DND-41 (cell line): ENCODE measurements at regions not wholly inside any gene's neighbourhood (a gene's known extent, or its start where the extent isn't known, plus 50 kb on each side); places are given as distances from the start of the nearest gene placed in this dataset.

Source experiments
- ATAC-seq: fragments of 200-7000 bp; cut with Tn5 transposase; 3 replicates; pipeline ENCODE4 v1.9.1; 2021; ENCODE audit warnings: low read depth; ENCODE audit not compliant: insufficient read depth
- DNase-seq: peaks from one replicate; pipeline ENCODE4 v3.0.0-alpha.2; 2020
- H2AFZ ChIP-seq: 2 replicates; pipeline ENCODE4 v1.6.0; 2012; ENCODE audit warnings: low read depth, low read length
- H3K27ac ChIP-seq: 2 replicates; pipeline ENCODE4 v1.5.1; 2012; ENCODE audit warnings: low read length, inconsistent platforms
- H3K27me3 ChIP-seq: fragments of 200-600 bp; sonication (generic); 2 replicates; pipeline ENCODE4 v1.6.0; 2012; ENCODE audit warnings: low read length, mild to moderate bottlenecking, inconsistent platforms; ENCODE audit not compliant: insufficient read depth, poor library complexity
- H3K36me3 ChIP-seq: 2 replicates; pipeline ENCODE4 v1.5.1; 2012; ENCODE audit warnings: low read length, inconsistent platforms; ENCODE audit not compliant: insufficient read depth
- H3K4me1 ChIP-seq: 2 replicates; pipeline ENCODE4 v1.5.1; 2012; ENCODE audit warnings: mild to moderate bottlenecking, low read length; ENCODE audit not compliant: insufficient read depth
- H3K4me2 ChIP-seq: 2 replicates; pipeline ENCODE4 v1.6.0; 2012; ENCODE audit warnings: mild to moderate bottlenecking, moderate library complexity, low read length, inconsistent platforms; ENCODE audit not compliant: insufficient read depth
- H3K4me3 ChIP-seq, 2 experiments: fragments of 200-600 bp in 1 of 2; shearing (Covaris generic) in 1 of 2; 2 replicates each; pipeline ENCODE4 v1.5.1; 2012 to 2016; ENCODE audit warnings: inconsistent platforms in 2 of 2, low read length in 2 of 2, mild to moderate bottlenecking in 2 of 2, low read depth in 1 of 2, moderate library complexity in 1 of 2
- H3K79me2 ChIP-seq: 2 replicates; pipeline ENCODE4 v1.6.0; 2012; ENCODE audit warnings: low read length, inconsistent platforms; ENCODE audit not compliant: insufficient read depth
- H3K9ac ChIP-seq: 2 replicates; pipeline ENCODE4 v1.6.0; 2012; ENCODE audit warnings: low read depth, mild to moderate bottlenecking, inconsistent platforms, low read length, moderate library complexity
- H3K9me3 ChIP-seq: 2 replicates; pipeline ENCODE4 v1.5.1; 2012; ENCODE audit warnings: low read length, moderate library complexity, mild to moderate bottlenecking, inconsistent platforms; ENCODE audit not compliant: insufficient read depth, severe bottlenecking
- H4K20me1 ChIP-seq: 2 replicates; pipeline ENCODE4 v1.6.0; 2012; ENCODE audit warnings: low read length; ENCODE audit not compliant: insufficient read depth
- EZH2 ChIP-seq: IDR thresholded peaks from 3 replicates; pipeline ENCODE4 v1.6.1; 2012; ENCODE audit warnings: borderline replicate concordance, low read depth, mild to moderate bottlenecking, moderate library complexity, low read length, inconsistent platforms; ENCODE audit not compliant: severe bottlenecking
- TF ChIP-seq, protein P1 (sequence below): IDR thresholded peaks from 2 replicates; pipeline ENCODE4 v1.5.1; 2012; ENCODE audit warnings: borderline replicate concordance, low read length, moderate library complexity, mild to moderate bottlenecking; ENCODE audit not compliant: poor library complexity, severe bottlenecking; ENCODE audit errors: extremely low read depth

DNA sequence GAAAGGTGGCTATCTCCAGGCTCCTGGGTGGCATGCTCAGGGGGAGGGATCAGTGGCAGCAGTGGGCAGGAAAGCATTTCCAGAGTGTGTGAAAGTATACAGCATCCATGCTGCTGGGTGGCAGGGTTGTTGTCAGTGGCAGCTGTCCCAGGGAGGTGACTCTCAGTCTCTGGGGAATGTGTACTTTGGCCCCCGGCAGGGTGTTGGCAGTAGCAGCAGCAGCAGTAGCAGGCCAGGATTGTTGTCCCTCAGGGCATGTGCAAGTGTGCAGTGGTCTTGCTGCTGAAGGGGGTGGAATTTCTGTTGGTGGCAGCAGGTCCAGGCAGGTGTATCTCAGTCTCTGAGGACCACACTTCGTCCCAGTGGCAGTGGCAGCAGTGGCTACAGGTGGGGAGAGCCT, 71.7 kb upstream of the GUCA2B start:
- H3K4me3 ChIP-seq = no peak overlapping the region
- H3K9me3 ChIP-seq = peaks cover 3% of the 10 kb centered on the region
- H3K27me3 ChIP-seq = no peaks in the 10 kb centered on the region
- no peaks in the 10 kb centered on the region for H3K79me2 ChIP-seq
- H3K4me1 ChIP-seq = no peaks in the 10 kb centered on the region
- no peak overlapping the region for H3K9ac ChIP-seq
- ATAC-seq (no peak), DNase-seq (no peak)
- H3K36me3 ChIP-seq = no peaks in the 10 kb centered on the region
- H4K20me1 ChIP-seq = no peaks in the 10 kb centered on the region
- TF ChIP-seq, protein P1, sequence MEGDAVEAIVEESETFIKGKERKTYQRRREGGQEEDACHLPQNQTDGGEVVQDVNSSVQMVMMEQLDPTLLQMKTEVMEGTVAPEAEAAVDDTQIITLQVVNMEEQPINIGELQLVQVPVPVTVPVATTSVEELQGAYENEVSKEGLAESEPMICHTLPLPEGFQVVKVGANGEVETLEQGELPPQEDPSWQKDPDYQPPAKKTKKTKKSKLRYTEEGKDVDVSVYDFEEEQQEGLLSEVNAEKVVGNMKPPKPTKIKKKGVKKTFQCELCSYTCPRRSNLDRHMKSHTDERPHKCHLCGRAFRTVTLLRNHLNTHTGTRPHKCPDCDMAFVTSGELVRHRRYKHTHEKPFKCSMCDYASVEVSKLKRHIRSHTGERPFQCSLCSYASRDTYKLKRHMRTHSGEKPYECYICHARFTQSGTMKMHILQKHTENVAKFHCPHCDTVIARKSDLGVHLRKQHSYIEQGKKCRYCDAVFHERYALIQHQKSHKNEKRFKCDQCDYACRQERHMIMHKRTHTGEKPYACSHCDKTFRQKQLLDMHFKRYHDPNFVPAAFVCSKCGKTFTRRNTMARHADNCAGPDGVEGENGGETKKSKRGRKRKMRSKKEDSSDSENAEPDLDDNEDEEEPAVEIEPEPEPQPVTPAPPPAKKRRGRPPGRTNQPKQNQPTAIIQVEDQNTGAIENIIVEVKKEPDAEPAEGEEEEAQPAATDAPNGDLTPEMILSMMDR = no peak
- TF ChIP-seq EZH2 = no peak
- H2AFZ ChIP-seq = no peak overlapping the region
- H3K27ac ChIP-seq = no peak overlapping the region
- no peak overlapping the region for H3K4me2 ChIP-seq

DNA sequence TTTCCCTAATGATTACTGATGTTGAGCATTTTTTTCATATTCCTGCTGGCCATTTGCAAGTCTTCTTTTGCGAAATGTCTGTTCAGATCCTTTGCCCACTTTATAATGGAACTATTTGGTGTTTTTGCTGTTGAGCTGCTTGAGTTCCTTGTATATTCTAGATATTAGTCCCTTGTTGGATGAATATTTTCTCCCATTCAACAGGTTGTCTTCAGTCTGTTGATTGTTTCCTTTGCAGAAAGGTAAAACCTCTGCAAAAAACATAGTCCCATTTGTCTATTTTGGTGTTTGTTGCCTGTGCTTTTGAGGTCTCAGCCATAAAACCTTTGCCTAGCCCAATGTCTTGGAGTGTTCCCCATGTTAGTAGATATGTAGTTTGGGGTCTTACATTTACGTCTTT, 78.0 kb upstream of the GUCA2B start:
- ATAC-seq = no peak
- H3K9ac ChIP-seq = no peak overlapping the region
- no peaks in the 10 kb centered on the region for H3K79me2 ChIP-seq
- TF ChIP-seq, protein P1 = no peak
- no peak for TF ChIP-seq EZH2
- H3K4me3 ChIP-seq = no peak overlapping the region
- no peak overlapping the region for H3K4me2 ChIP-seq
- no peak for DNase-seq
- H2AFZ ChIP-seq = no peak overlapping the region
- H3K27ac ChIP-seq = no peak overlapping the region
- H3K27me3 ChIP-seq = no peaks in the 10 kb centered on the region
- H3K36me3 ChIP-seq = no peaks in the 10 kb centered on the region
- peaks cover 3% of the 10 kb centered on the region for H3K9me3 ChIP-seq
- H3K4me1 ChIP-seq = no peaks in the 10 kb centered on the region
- no peaks in the 10 kb centered on the region for H4K20me1 ChIP-seq

DNA sequence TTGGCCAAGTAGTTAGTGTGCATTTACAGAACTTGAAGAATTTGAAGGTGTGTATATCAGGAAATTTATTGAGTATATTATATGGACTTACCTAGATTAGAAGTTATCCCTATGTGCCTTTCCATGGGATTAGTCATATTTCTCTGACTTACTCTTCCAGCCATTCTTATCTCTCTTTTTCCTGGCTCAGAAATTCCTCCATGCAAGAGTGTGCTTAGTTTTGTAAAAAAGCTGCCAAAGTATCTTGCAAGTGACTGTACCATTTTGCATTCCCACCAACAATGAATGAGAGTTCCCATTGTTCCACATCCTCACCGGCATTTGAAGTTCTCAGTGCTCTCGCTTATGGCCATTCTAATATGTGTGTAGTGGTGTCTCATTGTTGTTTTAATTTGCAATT, 82.2 kb upstream of the GUCA2B start:
- no peak overlapping the region for H3K27ac ChIP-seq
- no peak for TF ChIP-seq EZH2
- TF ChIP-seq, protein P1 = no peak
- H3K36me3 ChIP-seq = no peaks in the 10 kb centered on the region
- ATAC-seq (no peak), DNase-seq (no peak)
- no peaks in the 10 kb centered on the region for H3K9me3 ChIP-seq
- no peaks in the 10 kb centered on the region for H4K20me1 ChIP-seq
- no peaks in the 10 kb centered on the region for H3K27me3 ChIP-seq
- no peak overlapping the region for H2AFZ ChIP-seq
- no peaks in the 10 kb centered on the region for H3K4me1 ChIP-seq
- H3K4me2 ChIP-seq = no peak overlapping the region
- no peak overlapping the region for H3K4me3 ChIP-seq
- H3K79me2 ChIP-seq = no peaks in the 10 kb centered on the region
- H3K9ac ChIP-seq = no peak overlapping the region

DNA sequence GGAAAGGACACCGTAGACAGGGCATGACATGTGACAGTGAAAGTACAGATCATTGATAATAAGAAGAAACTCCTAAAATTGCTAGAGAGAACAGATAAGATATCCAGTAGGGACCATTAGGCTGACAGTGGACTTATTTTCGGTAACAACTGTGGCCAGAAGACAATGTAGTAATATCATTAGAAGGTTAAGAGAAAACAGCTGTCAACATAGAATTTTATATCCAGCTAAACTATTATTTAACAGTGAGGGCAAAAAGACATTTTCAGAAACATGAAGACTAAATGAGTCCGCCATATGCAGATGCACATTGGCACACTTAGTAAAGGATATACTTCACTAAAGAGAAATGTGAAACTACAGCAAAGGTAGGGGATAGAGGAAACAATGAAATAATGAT, 95.4 kb upstream of the GUCA2B start:
- TF ChIP-seq, protein P1 = no peak
- no peak for TF ChIP-seq EZH2
- H3K9me3 ChIP-seq = peaks cover 7% of the 10 kb centered on the region
- no peaks in the 10 kb centered on the region for H3K36me3 ChIP-seq
- H3K4me1 ChIP-seq = no peaks in the 10 kb centered on the region
- H2AFZ ChIP-seq = no peak overlapping the region
- no peak for DNase-seq
- no peaks in the 10 kb centered on the region for H3K27me3 ChIP-seq
- H3K4me3 ChIP-seq = no peak overlapping the region
- no peak overlapping the region for H3K4me2 ChIP-seq
- no peaks in the 10 kb centered on the region for H4K20me1 ChIP-seq
- H3K27ac ChIP-seq = no peak overlapping the region
- ATAC-seq = no peak
- no peaks in the 10 kb centered on the region for H3K79me2 ChIP-seq
- H3K9ac ChIP-seq = no peak overlapping the region
